ENCODE measurements at regions not wholly inside any gene's neighbourhood (a gene's known extent, or its start where the extent isn't known, plus 50 kb on each side); places are given as distances from the start of the nearest gene placed in this dataset.

DNA sequence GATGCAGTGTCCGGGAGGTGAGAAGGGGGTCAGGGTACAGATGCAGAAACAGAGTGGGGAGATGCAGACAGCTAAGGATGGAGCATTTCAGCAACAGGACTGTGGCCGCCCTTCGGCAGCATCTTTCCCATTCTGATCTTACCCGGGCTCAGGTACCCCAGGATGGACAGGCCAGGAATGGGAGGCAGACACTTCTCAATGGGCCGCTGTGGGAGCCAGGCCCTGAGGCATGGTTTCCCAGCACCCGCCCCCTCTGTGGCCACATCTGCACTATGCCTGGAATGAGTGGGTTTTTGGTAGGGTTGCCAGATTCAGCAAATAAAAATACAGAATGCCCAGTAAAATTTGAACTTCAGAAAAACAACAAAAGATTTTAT, 105.2 kb upstream of the CTBP2 start:
- TF ChIP-seq, protein P1, sequence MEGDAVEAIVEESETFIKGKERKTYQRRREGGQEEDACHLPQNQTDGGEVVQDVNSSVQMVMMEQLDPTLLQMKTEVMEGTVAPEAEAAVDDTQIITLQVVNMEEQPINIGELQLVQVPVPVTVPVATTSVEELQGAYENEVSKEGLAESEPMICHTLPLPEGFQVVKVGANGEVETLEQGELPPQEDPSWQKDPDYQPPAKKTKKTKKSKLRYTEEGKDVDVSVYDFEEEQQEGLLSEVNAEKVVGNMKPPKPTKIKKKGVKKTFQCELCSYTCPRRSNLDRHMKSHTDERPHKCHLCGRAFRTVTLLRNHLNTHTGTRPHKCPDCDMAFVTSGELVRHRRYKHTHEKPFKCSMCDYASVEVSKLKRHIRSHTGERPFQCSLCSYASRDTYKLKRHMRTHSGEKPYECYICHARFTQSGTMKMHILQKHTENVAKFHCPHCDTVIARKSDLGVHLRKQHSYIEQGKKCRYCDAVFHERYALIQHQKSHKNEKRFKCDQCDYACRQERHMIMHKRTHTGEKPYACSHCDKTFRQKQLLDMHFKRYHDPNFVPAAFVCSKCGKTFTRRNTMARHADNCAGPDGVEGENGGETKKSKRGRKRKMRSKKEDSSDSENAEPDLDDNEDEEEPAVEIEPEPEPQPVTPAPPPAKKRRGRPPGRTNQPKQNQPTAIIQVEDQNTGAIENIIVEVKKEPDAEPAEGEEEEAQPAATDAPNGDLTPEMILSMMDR (conservative IDR thresholded peaks at IDR 0.05; ENCODE audit: low read depth, low read length): no peak
- DNase-seq (ENCODE audit: low read depth): no peak
- H3K4me3 ChIP-seq (ENCODE audit: low read length): no peak overlapping the region

DNA sequence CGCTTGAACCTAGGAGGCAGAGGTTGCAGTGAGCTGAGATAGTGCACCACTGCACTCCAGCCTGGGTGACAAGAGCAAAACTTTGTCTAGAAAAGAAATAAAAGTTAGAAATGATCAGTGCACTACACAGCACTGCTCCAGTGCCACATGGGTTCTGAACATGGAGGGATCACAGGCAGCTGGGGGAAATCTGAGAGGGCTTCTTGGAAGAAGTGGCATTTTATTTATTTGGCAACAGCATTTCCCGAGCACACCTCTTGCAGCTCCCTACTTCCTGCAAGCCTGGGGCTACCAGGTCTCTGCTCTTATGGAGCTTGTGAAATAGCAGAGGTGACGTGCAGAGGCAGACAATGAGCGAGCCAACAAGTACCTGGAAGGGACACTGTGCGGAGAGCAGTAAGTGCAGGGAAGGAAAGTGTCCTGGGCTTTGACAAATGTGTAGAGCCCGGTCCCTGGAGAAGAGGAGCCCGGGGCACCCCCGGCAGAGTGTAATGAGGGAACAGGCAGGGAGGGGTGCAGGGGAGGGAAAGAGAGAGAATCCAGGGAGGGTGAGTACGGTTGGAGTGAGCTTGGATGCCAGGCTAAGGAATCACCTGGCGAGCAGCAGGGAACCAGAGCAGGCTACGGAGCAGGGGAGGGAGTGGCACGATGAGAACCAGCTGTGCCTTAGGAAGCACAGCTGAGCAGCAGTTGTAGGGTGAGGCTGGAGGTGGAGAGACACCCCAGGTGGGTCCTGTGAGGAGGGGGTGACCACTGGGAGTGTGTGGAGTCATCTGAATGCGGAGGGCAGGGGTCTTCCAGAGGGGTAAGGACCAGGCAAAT, 104.6 kb upstream of the CTBP2 start:
- TF ChIP-seq, protein P1 (conservative IDR thresholded peaks at IDR 0.05; ENCODE audit: low read depth, low read length): no peak
- no peak overlapping the region for H3K4me3 ChIP-seq (ENCODE audit: low read length)
- no peak for DNase-seq (ENCODE audit: low read depth)

- DNase-seq (ENCODE audit: low read depth): no peak
- H3K4me3 ChIP-seq (ENCODE audit: low read length): no peak overlapping the region
- TF ChIP-seq, protein P1 (conservative IDR thresholded peaks at IDR 0.05; ENCODE audit: low read depth, low read length): no peak
Observed at GRCh38 chr10:125264091-125264490, 103.7 kb upstream of the CTBP2 start.

DNA sequence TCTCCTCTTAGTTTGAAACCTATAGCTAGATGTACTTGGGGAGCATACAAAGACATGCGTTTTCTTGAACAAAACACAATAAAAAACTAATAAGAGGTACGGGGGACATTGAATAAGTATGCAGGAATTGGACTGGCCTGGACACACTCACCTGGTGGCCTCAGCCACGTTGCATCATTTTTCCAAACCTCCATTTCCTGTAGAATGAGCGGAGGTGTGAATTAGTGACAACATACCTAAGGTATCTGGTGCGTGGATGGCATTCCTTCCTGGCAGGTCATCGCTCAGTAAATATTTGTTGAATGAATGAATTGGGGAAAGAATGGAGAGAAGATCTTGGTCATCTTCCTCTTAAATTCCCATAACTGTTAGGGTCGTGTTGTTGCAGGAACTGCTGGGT, 103.2 kb upstream of the CTBP2 start:
- DNase-seq (ENCODE audit: low read depth): no peak
- no peak overlapping the region for H3K4me3 ChIP-seq (ENCODE audit: low read length)

GRCh38 chr10:125262920-125263319, 102.6 kb upstream of the CTBP2 start:
- DNase-seq (ENCODE audit: low read depth): no peak
- TF ChIP-seq, protein P1 (conservative IDR thresholded peaks at IDR 0.05; ENCODE audit: low read depth, low read length): no peak
- H3K4me3 ChIP-seq (ENCODE audit: low read length): no peak overlapping the region

More for the DNA sequence above, 103.2 kb upstream of the CTBP2 start:
- TF ChIP-seq, protein P1 (conservative IDR thresholded peaks at IDR 0.05; ENCODE audit: low read depth, low read length): no peak

DNA sequence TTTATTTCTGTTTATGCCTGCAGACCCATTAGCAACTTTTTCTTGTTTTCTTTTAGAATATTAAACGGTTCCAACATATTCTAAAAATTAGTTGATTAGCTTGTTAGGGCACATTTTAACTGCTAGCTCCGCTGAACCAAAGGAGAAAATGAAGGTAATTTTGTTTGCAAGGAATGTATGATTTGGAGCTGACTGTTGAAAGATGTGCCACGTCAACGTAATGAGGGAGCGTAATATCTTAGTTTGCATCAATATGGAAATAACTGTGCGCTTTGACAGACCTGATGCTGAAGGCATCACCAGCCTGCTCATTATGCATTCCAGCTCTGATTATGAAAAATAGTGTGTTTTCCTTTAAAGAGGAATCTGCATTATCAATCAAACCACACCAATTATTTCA, 102.0 kb upstream of the CTBP2 start:
- no peak overlapping the region for H3K4me3 ChIP-seq (ENCODE audit: low read length)
- DNase-seq (ENCODE audit: low read depth): no peak
- TF ChIP-seq, protein P1 (conservative IDR thresholded peaks at IDR 0.05; ENCODE audit: low read depth, low read length): no peak
